ENCODE measurements at regions not wholly inside any gene's neighbourhood (a gene's known extent, or its start where the extent isn't known, plus 50 kb on each side); places are given as distances from the start of the nearest gene placed in this dataset.
"Not testable (repeated sequence)": the region's sequence is repeated elsewhere in the genome, so short reads cannot be mapped to it uniquely, and the experiment has no call there.

DNA sequence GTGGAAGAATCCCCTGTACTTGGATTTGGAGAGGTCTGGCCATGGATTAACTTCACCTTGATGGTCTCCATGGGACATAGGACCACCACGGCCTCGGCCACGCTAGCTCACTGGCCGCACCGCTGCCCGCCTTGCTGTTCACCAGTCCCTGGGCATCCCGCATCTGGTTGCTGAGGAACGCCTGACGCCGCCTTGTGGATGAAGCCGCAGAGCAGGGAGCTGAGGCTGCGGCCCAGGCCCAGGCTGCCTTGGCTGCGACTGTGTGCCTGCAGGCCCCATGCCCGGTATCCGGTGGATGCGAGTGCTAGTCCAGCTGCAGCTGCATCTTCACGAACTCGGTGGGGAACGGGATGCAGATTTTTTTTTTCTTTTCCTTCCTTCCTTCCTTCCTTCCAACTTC is 1407.1 kb downstream of the UQCRFS1 start:
- Histone ChIP-seq H3K9me3 (no peaks in the 10 kb centered on the region), H3K27ac (no peak overlapping the region), H3K27me3 (replicated peaks; ENCODE audit: insufficient read depth) (no peaks in the 10 kb centered on the region), H3K36me3 (peaks cover 10% of the 10 kb centered on the region), H3K4me3 (no peak overlapping the region), H3K4me1 (ENCODE audit: control insufficient read depth in 1 of 2, low read depth in 2 of 2) (no peaks in the 10 kb centered on the region)
- no peak for DNase-seq (ENCODE audit: low spot score)
- TF ChIP-seq, protein P1, sequence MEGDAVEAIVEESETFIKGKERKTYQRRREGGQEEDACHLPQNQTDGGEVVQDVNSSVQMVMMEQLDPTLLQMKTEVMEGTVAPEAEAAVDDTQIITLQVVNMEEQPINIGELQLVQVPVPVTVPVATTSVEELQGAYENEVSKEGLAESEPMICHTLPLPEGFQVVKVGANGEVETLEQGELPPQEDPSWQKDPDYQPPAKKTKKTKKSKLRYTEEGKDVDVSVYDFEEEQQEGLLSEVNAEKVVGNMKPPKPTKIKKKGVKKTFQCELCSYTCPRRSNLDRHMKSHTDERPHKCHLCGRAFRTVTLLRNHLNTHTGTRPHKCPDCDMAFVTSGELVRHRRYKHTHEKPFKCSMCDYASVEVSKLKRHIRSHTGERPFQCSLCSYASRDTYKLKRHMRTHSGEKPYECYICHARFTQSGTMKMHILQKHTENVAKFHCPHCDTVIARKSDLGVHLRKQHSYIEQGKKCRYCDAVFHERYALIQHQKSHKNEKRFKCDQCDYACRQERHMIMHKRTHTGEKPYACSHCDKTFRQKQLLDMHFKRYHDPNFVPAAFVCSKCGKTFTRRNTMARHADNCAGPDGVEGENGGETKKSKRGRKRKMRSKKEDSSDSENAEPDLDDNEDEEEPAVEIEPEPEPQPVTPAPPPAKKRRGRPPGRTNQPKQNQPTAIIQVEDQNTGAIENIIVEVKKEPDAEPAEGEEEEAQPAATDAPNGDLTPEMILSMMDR (IDR thresholded peaks at IDR 0.05) = no peak
- ATAC-seq (ENCODE audit: insufficient number of reproducible peaks, low FRiP score, low read depth) = no peak

DNA sequence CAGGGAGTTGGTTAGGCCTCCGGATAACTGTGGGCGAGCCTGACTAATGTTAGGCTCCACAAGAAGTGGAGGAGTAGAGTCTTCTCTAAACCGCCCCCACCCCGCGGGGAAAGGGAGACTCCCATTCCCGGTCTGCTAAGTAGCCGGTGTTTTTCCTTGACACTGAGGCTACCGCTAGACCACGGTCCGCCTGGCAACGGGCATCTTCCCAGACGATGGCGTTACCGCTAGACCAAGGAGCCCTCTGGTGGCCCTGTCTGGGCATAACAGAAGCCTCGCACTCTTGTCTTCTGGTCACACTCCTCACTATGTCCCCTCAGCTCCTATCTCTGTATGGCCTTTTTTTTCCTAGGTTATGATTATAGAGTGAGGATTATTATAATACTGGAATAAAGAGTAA is 1410.7 kb downstream of the UQCRFS1 start:
- not testable (repeated sequence) for ATAC-seq (ENCODE audit: insufficient number of reproducible peaks, low FRiP score, low read depth); H3K36me3 ChIP-seq; H3K4me1 ChIP-seq (ENCODE audit: control insufficient read depth in 1 of 2, low read depth in 2 of 2); H3K4me3 ChIP-seq; H3K9me3 ChIP-seq; H3K27ac ChIP-seq; H3K27me3 ChIP-seq (replicated peaks; ENCODE audit: insufficient read depth); DNase-seq (ENCODE audit: low spot score)

DNA sequence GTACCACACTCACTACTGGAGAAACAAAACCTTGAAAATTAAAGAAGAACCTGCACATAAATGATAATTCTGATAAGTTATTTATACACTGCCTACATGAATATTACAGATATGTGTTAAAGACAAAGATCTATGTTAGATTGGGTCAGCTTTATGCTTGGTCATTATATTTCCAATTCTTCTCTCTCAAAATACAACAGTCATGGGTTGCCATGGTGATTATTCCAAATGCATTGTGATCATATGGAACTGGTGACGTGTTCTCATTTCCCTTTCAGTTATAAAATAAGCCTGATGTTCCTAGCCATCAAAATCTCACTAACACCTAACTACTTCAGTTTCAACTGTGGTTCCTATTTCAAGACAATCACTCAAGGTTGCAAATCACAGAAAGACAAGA is 1416.4 kb downstream of the UQCRFS1 start:
- H3K36me3 ChIP-seq = no peaks in the 10 kb centered on the region
- H3K4me1 ChIP-seq (ENCODE audit: control insufficient read depth in 1 of 2, low read depth in 2 of 2) = peaks cover 10 to 17% of the 10 kb centered on the region in 2 donors
- no peaks in the 10 kb centered on the region for H3K9me3 ChIP-seq
- H3K27me3 ChIP-seq (replicated peaks; ENCODE audit: insufficient read depth) = no peaks in the 10 kb centered on the region
- ATAC-seq (ENCODE audit: insufficient number of reproducible peaks, low FRiP score, low read depth) (no peak), DNase-seq (ENCODE audit: low spot score) (no peak)
- TF ChIP-seq, protein P1 (IDR thresholded peaks at IDR 0.05) = no peak
- no peak overlapping the region for H3K27ac ChIP-seq
- H3K4me3 ChIP-seq = no peak overlapping the region

DNA sequence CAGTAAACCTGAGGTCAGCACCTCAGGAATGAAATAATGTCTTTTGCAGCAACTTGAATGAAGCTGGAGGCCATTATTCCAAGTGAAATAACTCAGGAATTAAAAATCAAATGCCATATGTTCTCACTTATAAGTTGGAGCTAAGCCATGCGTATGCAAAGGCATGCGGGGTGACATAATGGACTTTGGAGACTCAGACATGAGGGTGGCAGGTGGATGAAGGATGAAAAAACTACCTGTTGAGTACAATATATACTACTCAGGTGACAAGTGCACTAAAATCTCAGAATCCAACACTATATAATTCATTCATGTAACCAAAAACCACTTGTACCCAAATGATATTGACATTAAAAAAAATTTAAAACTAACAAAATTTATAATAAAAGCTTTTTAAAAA is 1416.9 kb downstream of the UQCRFS1 start:
- TF ChIP-seq, protein P1 (IDR thresholded peaks at IDR 0.05) = no peak
- DNase-seq (ENCODE audit: low spot score) = no peak
- Histone ChIP-seq H3K4me3 (no peak overlapping the region), H3K36me3 (no peaks in the 10 kb centered on the region), H3K27me3 (replicated peaks; ENCODE audit: insufficient read depth) (no peaks in the 10 kb centered on the region), H3K9me3 (no peaks in the 10 kb centered on the region), H3K27ac (no peak overlapping the region), H3K4me1 (ENCODE audit: control insufficient read depth in 1 of 2, low read depth in 2 of 2) (peaks cover 10 to 18% of the 10 kb centered on the region in 2 donors)
- no peak for ATAC-seq (ENCODE audit: insufficient number of reproducible peaks, low FRiP score, low read depth)

DNA sequence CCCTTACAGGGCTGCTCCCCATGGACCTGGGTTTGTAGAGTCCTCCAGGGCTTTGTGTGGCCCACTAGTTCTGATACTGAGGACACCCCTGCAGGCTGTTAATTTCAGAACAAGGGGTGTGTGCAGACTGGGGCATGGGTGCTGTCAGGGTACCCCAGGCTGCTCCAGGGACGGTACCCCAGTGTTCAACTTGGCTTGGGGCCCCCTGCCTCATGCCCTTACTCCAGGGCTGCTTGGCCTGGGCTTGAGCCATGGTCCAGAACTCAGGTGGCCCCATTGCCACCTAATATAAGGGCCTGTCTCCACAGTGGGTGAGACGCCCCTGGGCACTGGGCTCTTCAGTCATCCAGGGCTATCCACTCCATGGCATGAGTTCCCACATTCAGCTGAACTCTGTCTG is 1417.6 kb downstream of the UQCRFS1 start:
- H3K4me3 ChIP-seq = no peak overlapping the region
- no peak for DNase-seq (ENCODE audit: low spot score)
- TF ChIP-seq, protein P1 (IDR thresholded peaks at IDR 0.05) = no peak
- H3K4me1 ChIP-seq (ENCODE audit: control insufficient read depth in 1 of 2, low read depth in 2 of 2) = peaks cover 10 to 18% of the 10 kb centered on the region in 2 donors
- H3K36me3 ChIP-seq = no peaks in the 10 kb centered on the region
- H3K27me3 ChIP-seq (replicated peaks; ENCODE audit: insufficient read depth) = no peaks in the 10 kb centered on the region
- ATAC-seq (ENCODE audit: insufficient number of reproducible peaks, low FRiP score, low read depth) = no peak
- H3K9me3 ChIP-seq = no peaks in the 10 kb centered on the region
- no peak overlapping the region for H3K27ac ChIP-seq

DNA sequence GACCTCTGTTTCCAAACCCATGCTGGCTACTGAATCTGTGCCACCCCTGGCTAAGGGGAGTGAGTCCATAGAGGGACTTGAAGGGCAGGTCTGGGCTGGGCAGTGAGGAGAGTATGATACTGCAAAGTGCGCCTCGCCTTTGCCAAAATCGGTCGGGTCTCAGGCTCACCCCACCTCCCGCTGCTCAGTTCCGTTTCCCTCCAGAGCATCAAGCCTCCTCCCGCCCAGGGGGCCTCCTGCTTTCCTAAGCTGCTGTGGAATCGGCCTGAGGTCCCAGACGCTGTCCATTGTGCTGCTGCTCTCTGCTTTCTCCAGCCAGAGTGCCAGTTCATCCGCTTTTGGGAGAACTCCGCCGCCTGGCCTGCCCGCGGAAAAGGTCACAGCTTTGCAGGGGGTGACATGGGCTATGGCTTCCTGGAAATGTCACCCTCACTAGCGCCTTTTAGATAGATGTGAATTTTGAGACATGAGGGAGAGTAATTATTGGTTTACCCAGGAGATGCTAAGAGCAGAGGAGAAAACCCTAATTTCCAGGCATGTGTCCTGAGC is 1418.4 kb downstream of the UQCRFS1 start:
- Histone ChIP-seq H3K36me3 (no peaks in the 10 kb centered on the region), H3K27me3 (replicated peaks; ENCODE audit: insufficient read depth) (no peaks in the 10 kb centered on the region), H3K4me3 (peak overlapping the region; percentile 80), H3K27ac (peak overlapping the region; percentile 82 to 88), H3K9me3 (no peaks in the 10 kb centered on the region), H3K4me1 (ENCODE audit: control insufficient read depth in 1 of 2, low read depth in 2 of 2) (peaks cover 10 to 18% of the 10 kb centered on the region in 2 donors)
- TF ChIP-seq, protein P1 (IDR thresholded peaks at IDR 0.05) = no peak
- DNase-seq (ENCODE audit: low spot score) (no peak), ATAC-seq (ENCODE audit: insufficient number of reproducible peaks, low FRiP score, low read depth) (no peak)
